HepG2 (cell line): ENCODE measurements at regions not wholly inside any gene's neighbourhood (a gene's known extent, or its start where the extent isn't known, plus 50 kb on each side); places are given as distances from the start of the nearest gene placed in this dataset.

Experiments used
- PAWR ChIP-seq: sonication (generic); formaldehyde crosslinking; IDR thresholded peaks from 2 replicates; pipeline ENCODE4 v1.4.0; 2020; ENCODE audit warnings: missing genetic modification reagents, mild to moderate bottlenecking, borderline replicate concordance
- SMAD9 ChIP-seq: sonication (generic); formaldehyde crosslinking; IDR thresholded peaks from 2 replicates; pipeline ENCODE4 v1.5.1; 2020; ENCODE audit warnings: mild to moderate bottlenecking, missing genetic modification reagents
- TARDBP ChIP-seq: sonication (generic); formaldehyde crosslinking; IDR thresholded peaks from 2 replicates; pipeline ENCODE4 v1.8.0; 2022; ENCODE audit warnings: mild to moderate bottlenecking, missing genetic modification reagents
- ZNF382 ChIP-seq: sonication (generic); formaldehyde crosslinking; IDR thresholded peaks from 2 replicates; pipeline ENCODE4 v1.5.0; 2020; ENCODE audit warnings: missing genetic modification reagents, mild to moderate bottlenecking, borderline replicate concordance
- ZNF446 ChIP-seq: sonication (generic); formaldehyde crosslinking; IDR thresholded peaks from 2 replicates; pipeline ENCODE4 v1.5.0; 2020; ENCODE audit warnings: mild to moderate bottlenecking, missing genetic modification reagents
- ZNF841 ChIP-seq: sonication (generic); formaldehyde crosslinking; IDR thresholded peaks from 2 replicates; pipeline ENCODE4 v1.8.1; 2023; ENCODE audit warnings: missing genetic modification reagents, borderline replicate concordance
- TF ChIP-seq, protein P1 (sequence below): sonication (generic); formaldehyde crosslinking; IDR thresholded peaks from 2 replicates; pipeline ENCODE4; 2020; ENCODE audit warnings: missing genetic modification reagents, mild to moderate bottlenecking, borderline replicate concordance
- TF ChIP-seq, protein P2 (sequence below): sonication (generic); formaldehyde crosslinking; IDR thresholded peaks from 2 replicates; pipeline ENCODE4 v1.5.0; 2020; ENCODE audit warnings: mild to moderate bottlenecking, missing genetic modification reagents

DNA sequence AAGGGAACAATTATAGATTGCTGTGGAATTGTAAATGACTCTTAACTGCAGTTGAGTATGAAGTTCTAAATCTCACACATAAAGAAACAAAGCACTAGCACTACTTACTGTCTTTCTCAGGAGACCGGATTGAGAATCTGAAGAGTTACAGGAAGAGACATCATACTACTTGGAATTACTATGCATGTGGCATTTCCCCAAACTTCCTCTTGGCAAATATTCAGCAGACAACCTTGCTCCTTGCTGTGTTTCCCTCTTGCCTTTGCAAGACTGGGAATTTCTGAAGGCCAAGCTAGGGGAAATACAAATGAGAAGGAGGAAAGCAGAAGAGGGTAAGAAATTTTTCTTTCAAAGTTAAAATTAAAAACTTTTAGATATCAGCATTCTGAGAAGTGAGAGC, 173.6 kb upstream of the KCTD3 start (continued):
- TF ChIP-seq, protein P1, sequence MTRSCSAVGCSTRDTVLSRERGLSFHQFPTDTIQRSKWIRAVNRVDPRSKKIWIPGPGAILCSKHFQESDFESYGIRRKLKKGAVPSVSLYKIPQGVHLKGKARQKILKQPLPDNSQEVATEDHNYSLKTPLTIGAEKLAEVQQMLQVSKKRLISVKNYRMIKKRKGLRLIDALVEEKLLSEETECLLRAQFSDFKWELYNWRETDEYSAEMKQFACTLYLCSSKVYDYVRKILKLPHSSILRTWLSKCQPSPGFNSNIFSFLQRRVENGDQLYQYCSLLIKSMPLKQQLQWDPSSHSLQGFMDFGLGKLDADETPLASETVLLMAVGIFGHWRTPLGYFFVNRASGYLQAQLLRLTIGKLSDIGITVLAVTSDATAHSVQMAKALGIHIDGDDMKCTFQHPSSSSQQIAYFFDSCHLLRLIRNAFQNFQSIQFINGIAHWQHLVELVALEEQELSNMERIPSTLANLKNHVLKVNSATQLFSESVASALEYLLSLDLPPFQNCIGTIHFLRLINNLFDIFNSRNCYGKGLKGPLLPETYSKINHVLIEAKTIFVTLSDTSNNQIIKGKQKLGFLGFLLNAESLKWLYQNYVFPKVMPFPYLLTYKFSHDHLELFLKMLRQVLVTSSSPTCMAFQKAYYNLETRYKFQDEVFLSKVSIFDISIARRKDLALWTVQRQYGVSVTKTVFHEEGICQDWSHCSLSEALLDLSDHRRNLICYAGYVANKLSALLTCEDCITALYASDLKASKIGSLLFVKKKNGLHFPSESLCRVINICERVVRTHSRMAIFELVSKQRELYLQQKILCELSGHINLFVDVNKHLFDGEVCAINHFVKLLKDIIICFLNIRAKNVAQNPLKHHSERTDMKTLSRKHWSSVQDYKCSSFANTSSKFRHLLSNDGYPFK (CRISPR knock-in tag): no peak
- TF ChIP-seq SMAD9 (CRISPR knock-in tag) (no peak), TARDBP (CRISPR knock-in tag) (no peak), ZNF446 (CRISPR knock-in tag) (no peak), ZNF382 (CRISPR knock-in tag) (no peak), PAWR (CRISPR knock-in tag) (no peak), ZNF841 (CRISPR knock-in tag) (no peak)
- TF ChIP-seq, protein P2, sequence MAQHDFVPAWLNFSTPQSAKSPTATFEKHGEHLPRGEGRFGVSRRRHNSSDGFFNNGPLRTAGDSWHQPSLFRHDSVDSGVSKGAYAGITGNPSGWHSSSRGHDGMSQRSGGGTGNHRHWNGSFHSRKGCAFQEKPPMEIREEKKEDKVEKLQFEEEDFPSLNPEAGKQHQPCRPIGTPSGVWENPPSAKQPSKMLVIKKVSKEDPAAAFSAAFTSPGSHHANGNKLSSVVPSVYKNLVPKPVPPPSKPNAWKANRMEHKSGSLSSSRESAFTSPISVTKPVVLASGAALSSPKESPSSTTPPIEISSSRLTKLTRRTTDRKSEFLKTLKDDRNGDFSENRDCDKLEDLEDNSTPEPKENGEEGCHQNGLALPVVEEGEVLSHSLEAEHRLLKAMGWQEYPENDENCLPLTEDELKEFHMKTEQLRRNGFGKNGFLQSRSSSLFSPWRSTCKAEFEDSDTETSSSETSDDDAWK: no peak
- TF ChIP-seq, all 625 proteins: peak for 0
